Hypothalamus (tissue), 51 donors: ENCODE measurements at regions not wholly inside any gene's neighbourhood (a gene's known extent, or its start where the extent isn't known, plus 50 kb on each side); places are given as distances from the start of the nearest gene placed in this dataset.
"Not testable (repeated sequence)": the region's sequence is repeated elsewhere in the genome, so short reads cannot be mapped to it uniquely, and the experiment has no call there.

Experiments used
- DNase-seq, 51 donors: peaks; one replicate each; lab custom pipeline; 2025; lab: John Stamatoyannopoulos, UW

DNA sequence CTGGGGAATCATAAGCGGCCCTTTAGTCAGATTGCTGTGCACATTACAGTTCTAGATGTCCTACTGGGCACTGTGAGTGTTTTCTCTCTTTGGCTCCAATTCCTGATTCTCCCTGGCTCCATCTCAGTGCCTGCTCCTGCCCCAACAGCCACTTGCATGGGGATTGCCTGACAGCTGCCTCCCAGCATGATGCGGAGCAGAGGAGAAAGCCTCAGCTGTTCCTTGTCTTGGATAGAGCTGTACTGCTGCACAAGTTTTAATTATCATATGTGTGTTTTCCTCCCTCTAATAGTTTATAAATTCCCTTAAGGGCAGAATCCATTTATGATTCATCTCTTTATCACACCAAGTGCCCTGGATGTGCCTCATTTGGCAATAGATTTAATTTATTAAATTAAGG is 285.8 kb upstream of the COBL start:
- DNase-seq = no peak

DNA sequence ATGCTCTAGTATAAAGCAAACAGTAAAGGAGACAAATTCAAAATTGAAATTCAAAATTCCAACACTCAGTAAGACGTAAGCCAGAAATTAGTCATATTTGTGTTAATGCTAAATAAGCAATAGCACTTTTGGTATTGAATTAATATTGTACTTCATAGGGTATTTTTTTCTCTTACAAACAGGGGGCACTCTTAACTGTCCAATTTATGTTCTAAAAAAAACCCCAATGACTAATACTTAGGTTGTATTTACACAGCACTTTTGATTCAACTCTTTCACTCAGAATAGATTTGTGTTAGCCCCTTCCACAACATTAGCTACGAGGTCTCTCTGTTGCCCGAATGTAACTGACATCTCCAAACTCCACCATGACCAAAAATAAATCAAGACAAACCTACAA is 284.9 kb upstream of the COBL start:
- DNase-seq = no peak

DNA sequence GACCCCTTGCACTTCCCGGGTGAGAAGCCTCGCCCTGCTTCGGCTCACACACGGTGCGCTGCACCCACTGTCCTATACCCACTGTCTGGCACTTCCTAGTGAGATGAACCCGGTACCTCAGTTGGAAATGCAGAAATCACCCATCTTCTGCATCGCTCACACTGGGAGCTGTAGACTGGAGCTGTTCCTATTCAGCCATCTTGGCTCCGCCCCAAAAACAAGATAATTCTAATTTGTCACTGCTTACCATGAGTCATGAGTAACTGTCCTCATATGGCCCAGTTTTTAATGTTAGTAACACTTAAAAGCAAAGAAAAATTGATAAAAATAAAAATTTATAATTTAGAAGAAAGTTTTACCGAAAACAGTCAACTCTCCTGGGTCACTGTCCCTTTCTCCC is 283.3 kb upstream of the COBL start:
- not testable (repeated sequence) for DNase-seq

DNA sequence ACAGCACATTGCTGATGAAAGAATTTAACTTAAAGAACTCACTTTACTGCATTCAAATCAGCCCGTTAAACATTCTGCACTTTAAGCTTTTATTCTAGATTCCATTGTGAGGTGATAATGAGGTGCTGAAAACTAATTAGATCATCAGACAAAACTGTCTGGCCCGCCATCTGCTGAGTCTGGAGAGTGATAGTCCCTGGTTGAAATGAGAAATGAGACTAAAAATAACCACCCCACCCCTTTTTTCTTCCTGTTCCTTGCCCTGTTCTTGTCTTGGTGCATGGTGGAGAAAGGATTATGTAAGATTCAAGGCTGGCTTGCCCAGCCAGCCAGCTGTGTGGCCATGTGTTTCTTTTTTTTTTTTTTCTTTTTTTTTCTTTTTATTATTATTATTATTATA is 277.0 kb upstream of the COBL start:
- DNase-seq = no peak

DNA sequence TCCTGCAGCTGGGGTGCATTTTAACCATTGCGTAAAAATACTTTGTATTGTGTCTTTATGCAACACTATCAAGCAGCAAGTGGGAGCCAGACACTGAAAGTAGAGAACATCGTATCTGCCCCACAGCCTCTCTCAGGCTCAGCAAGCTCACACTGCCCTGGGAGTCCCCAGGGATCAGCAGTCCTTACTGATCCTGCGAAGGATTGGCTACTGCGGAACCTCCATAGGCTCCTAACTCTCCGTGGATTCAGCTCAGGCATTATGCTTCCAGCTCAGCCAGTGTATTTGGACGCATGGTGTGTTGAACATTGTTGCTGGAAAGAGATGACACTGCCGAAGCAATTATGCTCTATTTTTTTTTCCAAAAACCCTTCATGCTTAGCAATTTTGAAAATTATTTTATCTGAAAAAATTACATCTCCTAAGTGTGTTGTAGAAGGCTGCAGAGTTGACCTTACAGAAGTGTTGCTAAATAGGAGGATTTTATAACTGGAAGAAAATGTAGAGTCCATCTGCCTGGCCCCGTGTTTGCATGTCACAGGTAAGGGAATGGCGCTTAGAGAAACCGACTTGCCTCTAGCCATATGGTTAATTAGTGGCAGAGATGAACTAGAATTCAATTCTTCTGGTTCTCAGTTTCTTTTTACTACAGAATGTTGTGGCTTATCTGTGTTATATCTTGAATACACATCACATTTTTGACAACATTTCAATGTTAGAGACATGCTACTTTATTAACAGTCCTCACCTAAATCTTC is 276.4 kb upstream of the COBL start:
- no peak for DNase-seq

DNA sequence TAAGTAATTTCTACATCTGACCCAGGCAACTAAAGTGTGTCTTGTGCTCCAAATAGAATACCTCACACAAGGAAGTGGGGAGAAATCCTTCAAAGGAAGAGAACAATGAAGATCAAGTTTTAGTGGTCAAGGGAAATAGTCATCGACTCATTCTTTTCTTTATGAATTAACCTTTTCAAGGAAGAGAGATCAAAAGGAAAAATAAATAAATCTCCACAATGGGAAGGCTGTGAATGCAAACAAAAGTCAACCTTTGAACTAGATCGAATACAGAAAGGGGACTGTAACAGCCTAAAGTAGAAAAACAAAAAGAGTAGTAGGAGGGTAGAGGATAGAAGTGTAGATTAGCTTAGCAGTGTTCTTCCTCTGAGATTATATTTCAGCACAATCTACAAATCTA is 274.6 kb upstream of the COBL start:
- no peak for DNase-seq

DNA sequence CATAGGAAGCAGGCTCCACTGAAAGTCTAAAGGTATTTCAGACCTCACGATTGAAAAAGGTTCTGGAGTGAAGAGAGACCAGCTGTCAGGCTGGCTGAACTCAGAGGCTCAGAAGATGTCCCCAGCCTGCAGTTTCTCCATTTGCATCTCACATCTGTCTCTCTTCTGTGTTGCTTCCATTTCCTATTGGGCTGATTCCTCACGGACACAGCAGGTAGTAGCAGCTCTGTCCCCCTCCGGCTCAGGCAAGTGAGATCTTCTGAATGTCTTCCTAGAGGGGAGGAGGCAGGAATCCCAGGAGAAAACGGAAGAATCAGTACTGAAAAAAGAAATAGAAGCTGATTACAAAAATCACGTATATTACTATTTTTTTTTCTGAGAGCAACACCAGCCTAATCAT is 274.1 kb upstream of the COBL start:
- no peak for DNase-seq

DNA sequence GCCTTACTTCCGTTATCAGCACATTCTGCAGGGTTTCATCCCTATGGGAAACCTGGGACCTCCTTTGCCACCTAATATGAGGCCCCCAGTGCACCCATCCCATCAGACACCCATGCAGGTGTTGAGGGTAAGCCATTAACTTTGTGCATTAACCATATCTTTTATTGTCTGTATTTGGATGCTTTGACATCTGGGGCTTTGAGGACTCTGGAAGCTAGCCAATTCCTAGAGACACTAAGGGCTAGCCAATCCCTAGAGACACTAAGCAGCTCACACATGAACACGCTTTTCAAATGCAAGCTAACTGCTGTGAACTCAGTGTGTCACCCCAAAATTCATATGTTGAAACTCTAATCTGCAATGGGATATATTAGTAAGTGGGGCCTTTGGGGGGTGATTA is 272.5 kb upstream of the COBL start:
- no peak for DNase-seq

DNA sequence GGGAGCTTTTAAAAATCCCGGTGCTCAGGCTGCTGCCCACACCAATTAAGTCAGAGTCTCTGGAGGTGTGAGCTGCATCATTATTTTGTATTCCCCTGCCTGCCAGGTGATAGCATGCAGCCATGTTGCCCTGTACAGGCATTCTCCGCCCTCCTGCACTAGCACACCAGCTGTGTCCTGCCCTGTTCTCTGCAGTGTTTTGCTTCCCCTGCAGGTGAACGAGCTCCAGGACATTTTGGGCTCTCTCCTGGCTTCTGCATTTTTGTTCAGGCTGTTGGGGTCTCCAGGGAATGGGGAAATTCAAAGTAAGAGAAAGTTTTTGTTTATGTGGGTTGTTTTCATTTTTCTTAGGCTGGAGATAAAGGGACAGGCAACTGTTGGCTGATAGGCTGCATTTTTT is 271.0 kb upstream of the COBL start:
- DNase-seq = no peak

DNA sequence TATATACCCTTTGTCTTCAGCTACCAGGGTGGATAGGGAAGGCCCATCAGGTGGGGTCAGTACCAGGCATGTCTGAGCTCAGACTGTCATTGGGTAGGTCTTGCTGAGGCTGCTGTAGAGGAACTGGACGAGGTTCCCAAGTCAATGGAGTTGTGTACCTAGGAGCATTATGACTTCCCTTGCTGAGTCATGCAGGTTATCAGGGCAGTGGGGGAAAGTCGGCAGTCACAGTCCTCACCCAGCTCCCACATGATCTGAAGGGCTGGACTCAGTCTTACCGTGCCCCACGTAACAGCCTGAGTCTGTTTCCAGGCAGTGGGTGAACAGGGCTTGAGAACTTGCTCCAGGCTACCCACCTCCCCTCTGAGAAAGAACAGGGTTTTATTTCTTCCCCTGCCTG is 260.8 kb upstream of the COBL start:
- DNase-seq = no peak

DNA sequence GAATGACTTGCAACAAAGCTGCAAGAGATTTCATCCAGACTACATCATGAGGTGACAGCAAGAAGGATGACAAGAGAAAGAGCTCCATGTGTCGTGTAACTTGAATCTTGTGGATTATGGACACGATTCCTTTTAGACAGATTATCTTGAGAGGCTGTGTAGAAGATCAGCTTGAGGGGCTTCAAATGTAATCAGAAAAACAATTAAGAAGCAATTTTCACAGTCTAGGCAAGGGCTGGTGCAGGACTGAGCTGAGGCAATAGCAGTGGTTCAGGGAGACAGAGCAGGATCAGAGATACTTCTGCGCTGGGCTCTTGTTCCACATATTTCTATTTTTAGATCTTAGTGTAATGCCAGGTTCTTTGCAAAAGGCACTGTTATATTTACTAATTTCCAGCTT is 253.0 kb upstream of the COBL start:
- no peak for DNase-seq

DNA sequence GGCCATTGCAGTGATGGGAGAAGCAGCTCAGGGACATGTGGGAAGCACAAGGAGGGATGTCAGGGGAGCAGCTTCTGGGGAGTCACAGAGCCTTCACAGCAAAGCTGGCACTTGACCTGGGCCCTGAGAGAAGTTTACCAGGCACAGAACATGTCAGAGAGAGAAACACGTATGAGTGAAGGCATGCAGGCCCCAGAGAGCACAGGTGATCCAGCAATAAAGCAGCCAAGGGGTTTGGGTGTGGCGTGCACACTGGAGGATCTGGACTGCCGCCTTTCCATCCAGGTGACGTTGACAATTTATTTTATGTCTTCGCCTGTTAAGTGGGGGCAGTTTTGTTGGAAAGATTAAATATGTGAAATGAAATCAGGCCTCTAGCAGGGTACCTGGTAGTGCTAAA is 252.6 kb upstream of the COBL start:
- no peak for DNase-seq

DNA sequence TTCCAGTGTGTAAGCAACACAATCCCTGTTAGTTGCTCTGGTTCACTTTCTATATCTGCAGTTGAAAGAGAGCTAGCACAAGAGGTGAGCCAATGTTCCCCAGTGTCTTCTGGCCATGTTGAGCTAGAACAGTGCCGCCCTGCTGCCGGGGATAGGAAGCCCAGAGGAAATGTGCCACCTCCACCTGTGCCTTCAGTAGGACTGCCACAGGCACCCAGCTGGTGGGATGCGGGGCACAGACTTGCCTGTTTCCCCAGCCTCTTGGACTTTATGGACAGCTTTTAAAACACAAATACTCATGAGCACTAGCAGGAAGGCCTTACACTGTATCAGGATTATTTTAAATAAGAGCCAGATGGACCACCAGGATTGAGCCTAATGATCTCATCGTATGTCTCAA is 234.5 kb upstream of the COBL start:
- no peak for DNase-seq

DNA sequence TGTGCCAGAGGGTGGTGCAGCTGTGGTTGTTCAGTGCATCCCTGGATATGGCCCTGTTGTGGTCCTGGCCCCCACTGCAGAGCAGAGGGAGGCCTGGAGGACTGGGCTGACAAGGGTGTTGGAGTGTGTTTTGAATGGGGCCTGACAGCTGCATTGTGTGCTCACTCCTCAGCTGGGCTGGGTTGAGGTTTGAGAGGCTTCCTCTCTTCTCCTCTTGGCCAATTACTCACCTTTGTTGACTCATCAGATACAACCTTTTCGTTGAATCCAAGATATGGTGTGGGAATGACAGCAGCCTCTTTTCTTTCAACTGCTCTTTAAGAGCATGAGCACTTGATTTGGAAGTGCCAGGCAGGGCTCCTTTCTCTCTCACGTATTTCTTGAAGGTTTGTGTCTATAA is 228.5 kb upstream of the COBL start:
- DNase-seq = no peak

DNA sequence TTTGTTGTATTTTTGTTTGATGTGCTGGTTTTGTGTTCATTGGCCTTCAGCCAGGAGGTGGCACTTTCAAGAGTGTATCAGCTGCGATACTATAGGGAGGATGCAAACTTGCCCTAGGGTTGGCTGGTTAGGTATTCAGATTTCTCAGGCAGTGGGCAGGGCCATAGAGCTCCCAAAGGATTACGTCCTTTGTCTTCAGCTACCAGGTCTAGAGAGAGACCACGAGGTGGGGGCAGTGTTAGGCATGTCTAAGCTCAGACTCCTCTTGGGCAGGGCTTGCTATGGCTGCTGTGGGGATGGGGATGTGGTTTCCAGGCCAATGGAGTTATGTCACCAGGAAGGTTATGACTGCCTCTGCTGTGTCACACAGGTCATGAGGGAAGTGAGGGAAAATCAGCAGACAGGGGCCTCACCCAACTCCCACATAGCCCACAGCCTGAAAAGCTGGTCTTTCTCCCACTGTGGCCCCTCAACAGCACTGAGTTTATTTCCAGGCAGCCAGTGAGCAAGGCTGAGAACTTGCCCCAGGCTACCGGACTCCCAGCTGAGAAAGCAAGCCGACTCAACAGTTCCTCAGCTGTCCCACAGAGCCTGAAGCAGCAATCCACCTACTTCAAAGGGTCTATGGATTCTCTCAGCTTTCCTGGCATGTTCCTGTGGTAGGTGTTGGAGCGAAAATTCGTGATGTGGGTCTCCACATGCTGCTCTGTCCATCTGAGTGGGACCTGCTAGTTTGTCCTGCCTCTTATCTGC is 227.4 kb upstream of the COBL start:
- no peak for DNase-seq

DNA sequence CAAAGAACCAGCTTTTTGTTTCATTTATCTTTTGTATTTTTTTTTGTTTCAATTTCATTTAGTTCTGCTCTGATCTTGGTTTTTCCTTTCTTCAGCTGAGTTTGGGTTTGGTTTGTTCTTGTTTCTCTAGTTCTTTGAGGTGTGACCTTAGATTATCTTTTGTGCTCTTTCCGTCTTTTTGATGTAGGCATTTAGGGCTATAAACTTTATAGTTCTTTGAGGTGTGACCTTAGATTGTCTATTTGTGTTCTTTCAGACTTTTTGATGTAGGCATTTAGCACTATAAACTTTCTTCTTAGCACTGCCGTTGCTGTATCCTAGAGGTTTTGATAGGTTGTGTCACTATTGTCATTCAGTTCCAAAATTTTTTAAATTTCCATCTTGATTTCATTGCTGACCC is 224.3 kb upstream of the COBL start:
- not testable (repeated sequence) for DNase-seq

DNA sequence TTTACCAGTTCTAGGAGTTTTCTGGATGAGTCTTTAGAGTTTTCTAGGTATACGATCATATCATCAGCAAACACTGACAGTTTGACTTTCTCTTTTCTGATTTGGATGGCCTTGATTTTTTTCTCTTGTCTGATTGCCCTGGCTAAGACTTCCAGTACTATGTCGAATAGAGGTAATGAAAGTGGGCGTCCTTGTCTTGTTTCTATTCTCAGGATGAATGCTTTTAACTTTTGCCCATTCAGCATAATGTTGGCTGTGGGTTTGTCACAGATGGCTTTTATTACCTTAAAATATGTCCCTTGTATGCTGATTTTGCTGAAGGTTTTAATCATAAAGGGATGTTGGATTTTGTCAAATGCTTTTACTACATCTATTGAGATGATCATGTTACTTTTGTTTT is 223.2 kb upstream of the COBL start:
- no peak for DNase-seq

DNA sequence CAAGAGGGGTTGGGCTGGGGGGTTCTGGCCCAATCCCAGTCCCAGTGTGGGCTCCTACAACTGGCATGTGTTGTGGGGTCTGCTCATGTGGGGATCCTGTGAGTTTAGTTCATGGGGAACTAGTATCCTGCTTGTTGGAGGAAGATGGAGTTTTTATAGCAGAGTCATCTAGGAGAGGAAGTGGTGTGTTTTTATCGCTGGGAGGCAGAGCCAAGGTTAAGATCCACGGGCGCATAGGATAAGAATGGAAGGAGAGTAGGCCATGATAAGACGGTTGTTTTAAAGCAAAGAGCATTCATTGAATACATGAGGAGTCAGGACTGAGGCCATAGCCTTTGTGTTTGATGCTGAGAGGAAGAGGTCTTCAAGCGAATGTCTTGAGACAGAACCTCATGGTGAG is 211.6 kb upstream of the COBL start:
- no peak for DNase-seq

DNA sequence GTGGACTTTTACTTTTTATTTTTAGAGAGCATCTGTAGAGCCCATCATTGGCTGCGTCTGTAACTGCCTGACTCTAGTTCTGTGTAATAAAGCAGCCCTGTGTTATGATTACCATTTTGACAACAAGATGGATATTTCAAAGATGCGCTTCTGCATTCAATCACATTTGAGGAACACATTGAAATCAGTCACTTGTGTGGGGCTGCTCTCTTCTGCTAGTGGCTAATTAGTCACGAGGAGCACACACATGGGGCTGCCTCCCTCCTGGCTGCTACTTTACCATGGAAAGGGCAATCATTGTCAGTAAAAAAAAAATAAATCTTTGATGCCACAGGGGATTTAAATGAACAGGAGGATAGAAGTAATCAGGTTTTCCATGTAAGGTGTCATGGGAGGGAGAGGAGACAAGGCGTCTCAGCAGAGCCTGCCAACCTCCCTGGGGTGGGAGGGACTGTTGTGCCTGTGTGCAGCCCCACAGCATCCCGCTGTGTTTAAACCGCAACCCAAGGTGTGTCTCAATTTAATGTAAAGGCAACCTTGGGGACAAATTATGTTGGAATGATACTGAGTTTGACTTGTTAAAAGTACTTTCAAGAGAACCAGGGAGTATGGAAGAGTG is 205.2 kb upstream of the COBL start:
- DNase-seq = no peak

DNA sequence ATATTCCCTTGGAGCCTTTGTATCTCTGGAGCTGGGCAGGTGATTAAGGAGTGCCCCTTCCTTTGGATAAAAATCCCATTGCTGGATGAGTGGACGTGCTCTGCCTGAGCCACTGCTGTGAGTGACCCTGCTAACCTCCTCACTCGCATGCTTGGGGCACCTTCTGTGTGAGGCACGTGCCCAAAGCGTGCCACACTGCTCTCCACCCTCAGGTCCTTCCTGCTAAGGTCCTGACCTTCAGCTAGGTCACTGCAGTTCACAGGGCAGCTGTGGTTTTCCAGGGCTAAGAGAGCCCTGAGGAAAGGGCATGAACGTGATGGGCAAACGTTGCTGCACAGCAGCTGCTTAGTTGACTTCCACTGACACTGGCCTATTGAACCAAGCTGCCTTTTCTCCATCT is 204.4 kb upstream of the COBL start:
- no peak for DNase-seq

DNA sequence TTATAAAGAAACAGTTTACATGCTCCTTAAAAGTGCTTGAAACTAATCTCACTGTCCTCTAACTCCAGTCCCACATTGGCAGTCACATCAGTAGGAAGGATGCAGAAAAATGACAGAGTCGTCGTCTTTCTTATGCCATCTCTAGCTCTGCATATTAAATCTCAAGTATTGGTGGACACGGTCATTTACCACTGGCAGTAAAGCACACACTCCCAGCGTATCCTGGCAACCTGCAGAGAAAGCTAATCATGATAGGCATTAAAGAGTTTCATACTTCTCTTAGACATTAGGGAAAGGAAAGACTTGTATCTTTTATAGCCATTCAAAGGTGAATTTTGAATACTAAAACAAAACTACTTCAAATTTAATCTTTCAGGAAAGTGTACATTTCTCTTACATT is 202.0 kb upstream of the COBL start:
- no peak for DNase-seq

DNA sequence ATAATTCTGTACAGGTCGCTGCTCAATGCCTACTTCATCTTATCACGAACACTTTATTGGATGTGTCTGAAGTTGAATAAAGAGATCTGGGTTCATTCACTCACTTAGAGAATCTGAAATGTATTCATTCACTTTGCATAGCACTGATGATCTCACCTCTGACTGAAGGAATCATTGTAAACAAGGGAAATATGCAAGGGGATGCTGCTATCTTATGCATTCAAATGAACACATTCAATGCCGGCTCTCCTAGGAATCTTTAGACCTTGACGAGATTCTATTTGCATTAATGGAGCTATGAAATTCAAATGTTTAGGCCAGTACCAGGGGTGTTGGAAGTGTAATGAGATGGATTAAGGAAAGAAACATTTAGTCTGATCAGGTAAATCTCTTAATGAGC is 200.6 kb upstream of the COBL start:
- no peak for DNase-seq
